GM12878 (cell line): ENCODE measurements at regions not wholly inside any gene's neighbourhood (a gene's known extent, or its start where the extent isn't known, plus 50 kb on each side); places are given as distances from the start of the nearest gene placed in this dataset.

Source experiments
- CUX1 ChIP-seq: IDR thresholded peaks from 2 replicates; pipeline ENCODE4 v1.6.1; 2012; ENCODE audit warnings: improper control_type of control experiment, low read depth, low read length; ENCODE audit not compliant: insufficient replicate concordance
- DPF2 ChIP-seq: fragments of 450-650 bp; IDR thresholded peaks from 2 replicates; pipeline ENCODE4 v1.6.1; 2017; ENCODE audit warnings: mild to moderate bottlenecking
- EP300 ChIP-seq, 2 experiments: fragments of 150-350 bp in 1 of 2; IDR thresholded peaks; 2 replicates each; pipeline ENCODE4 v1.6.1; 2011 to 2012; ENCODE audit warnings: low read depth in 2 of 2, low read length in 2 of 2, borderline replicate concordance in 1 of 2, improper control_type of control experiment in 1 of 2, inconsistent platforms in 1 of 2; ENCODE audit not compliant: control insufficient read depth in 1 of 2
- JUNB ChIP-seq: IDR thresholded peaks from 2 replicates; pipeline ENCODE4 v1.6.1; 2016; ENCODE audit warnings: antibody characterized with exemption, mild to moderate bottlenecking
- KLF5 ChIP-seq: fragments of 450-650 bp; IDR thresholded peaks from 2 replicates; pipeline ENCODE4 v1.6.1; 2014; ENCODE audit warnings: mild to moderate bottlenecking; ENCODE audit not compliant: partially characterized antibody
- MEF2A ChIP-seq: IDR thresholded peaks from 2 replicates; pipeline ENCODE4 v1.6.1; 2011; ENCODE audit warnings: low read depth, mild to moderate bottlenecking, low read length, moderate library complexity; ENCODE audit not compliant: insufficient read depth
- NRF1 ChIP-seq: conservative IDR thresholded peaks from 2 replicates; pipeline ENCODE4 v1.6.1; 2011; ENCODE audit warnings: mild to moderate bottlenecking, low read depth, low read length, improper control_type of control experiment
- RB1 ChIP-seq: fragments of 450-650 bp; formaldehyde crosslinking; IDR thresholded peaks from 2 replicates; pipeline ENCODE4 v1.6.1; 2017; ENCODE audit warnings: mild to moderate bottlenecking, borderline replicate concordance
- RUNX3 ChIP-seq: IDR thresholded peaks from 2 replicates; pipeline ENCODE4 v1.6.1; 2012; ENCODE audit warnings: low read length, inconsistent platforms
- SMC3 ChIP-seq: IDR thresholded peaks from 2 replicates; pipeline ENCODE4 v1.6.1; 2011; ENCODE audit warnings: low read length, improper control_type of control experiment, borderline replicate concordance
- SREBF1 ChIP-seq: IDR thresholded peaks from 2 replicates; pipeline ENCODE4 v1.6.1; 2012; ENCODE audit warnings: mild to moderate bottlenecking, low read length
- SRF ChIP-seq, 2 experiments: IDR thresholded peaks; 2 replicates each; pipeline ENCODE4 v1.6.1; 2011; ENCODE audit warnings: low read depth in 2 of 2, low read length in 2 of 2, mild to moderate bottlenecking in 1 of 2, moderate library complexity in 1 of 2
- ZNF207 ChIP-seq: fragments of 450-650 bp; IDR thresholded peaks from 2 replicates; pipeline ENCODE4 v1.6.1; 2014; ENCODE audit warnings: antibody characterized with exemption, mild to moderate bottlenecking, borderline replicate concordance
- ZNF24 ChIP-seq: fragments of 450-650 bp; IDR thresholded peaks from 2 replicates; pipeline ENCODE4 v1.6.1; 2017; ENCODE audit warnings: antibody characterized with exemption, mild to moderate bottlenecking
- ZNF274 ChIP-seq: IDR thresholded peaks from one replicate; pipeline ENCODE4 v1.8.0; 2011; ENCODE audit not compliant: insufficient read length, insufficient read depth
- ZNF384 ChIP-seq: IDR thresholded peaks from 2 replicates; pipeline ENCODE4 v1.6.1; 2012; ENCODE audit warnings: low read depth, mild to moderate bottlenecking, low read length, improper control_type of control experiment, borderline replicate concordance
- ZNF687 ChIP-seq: fragments of 450-650 bp; IDR thresholded peaks from 2 replicates; pipeline ENCODE4 v1.6.1; 2017; ENCODE audit warnings: mild to moderate bottlenecking, moderate library complexity
- TF ChIP-seq, protein P1 (sequence below): fragments of 450-650 bp; formaldehyde crosslinking; IDR thresholded peaks from 2 replicates; pipeline ENCODE4 v1.5.0; 2022; ENCODE audit warnings: mild to moderate bottlenecking, missing genetic modification characterization

GRCh38 chr12:11568155-11568761 is 81.2 kb upstream of the ETV6 start (continued):
- TF ChIP-seq CUX1 (no peak), SREBF1 (no peak), DPF2 (no peak; the same call in none of the 2 replicates), EP300 (IDR thresholded peaks at IDR 0.05; ENCODE audit: borderline replicate concordance in 1 of 2, control insufficient read depth in 1 of 2, low read depth in 2 of 2, low read length in 2 of 2) (peak; percentile 31 to 38; a peak in 1 of 4 replicates), ZNF207 (0 out of 2 replicates have a peak, but pooled peaks have one; percentile 41), ZNF687 (peak; percentile 17), NRF1 (no peak), RB1 (0 out of 2 replicates have a peak, but pooled peaks have one; percentile 20), ZNF384 (peak; percentile 28; the same call in 1 of the 2 replicates), ZNF24 (no peak), SRF (IDR thresholded peaks at IDR 0.05; ENCODE audit: low read depth in 2 of 2, low read length in 2 of 2) (no peak), KLF5 (no peak), SMC3 (no peak), RUNX3 (peak; percentile 71), MEF2A (0 out of 2 replicates have a peak, but pooled peaks have one; percentile 4), JUNB (peak; percentile 17), ZNF274 (no peak)
- TF ChIP-seq, protein P1, sequence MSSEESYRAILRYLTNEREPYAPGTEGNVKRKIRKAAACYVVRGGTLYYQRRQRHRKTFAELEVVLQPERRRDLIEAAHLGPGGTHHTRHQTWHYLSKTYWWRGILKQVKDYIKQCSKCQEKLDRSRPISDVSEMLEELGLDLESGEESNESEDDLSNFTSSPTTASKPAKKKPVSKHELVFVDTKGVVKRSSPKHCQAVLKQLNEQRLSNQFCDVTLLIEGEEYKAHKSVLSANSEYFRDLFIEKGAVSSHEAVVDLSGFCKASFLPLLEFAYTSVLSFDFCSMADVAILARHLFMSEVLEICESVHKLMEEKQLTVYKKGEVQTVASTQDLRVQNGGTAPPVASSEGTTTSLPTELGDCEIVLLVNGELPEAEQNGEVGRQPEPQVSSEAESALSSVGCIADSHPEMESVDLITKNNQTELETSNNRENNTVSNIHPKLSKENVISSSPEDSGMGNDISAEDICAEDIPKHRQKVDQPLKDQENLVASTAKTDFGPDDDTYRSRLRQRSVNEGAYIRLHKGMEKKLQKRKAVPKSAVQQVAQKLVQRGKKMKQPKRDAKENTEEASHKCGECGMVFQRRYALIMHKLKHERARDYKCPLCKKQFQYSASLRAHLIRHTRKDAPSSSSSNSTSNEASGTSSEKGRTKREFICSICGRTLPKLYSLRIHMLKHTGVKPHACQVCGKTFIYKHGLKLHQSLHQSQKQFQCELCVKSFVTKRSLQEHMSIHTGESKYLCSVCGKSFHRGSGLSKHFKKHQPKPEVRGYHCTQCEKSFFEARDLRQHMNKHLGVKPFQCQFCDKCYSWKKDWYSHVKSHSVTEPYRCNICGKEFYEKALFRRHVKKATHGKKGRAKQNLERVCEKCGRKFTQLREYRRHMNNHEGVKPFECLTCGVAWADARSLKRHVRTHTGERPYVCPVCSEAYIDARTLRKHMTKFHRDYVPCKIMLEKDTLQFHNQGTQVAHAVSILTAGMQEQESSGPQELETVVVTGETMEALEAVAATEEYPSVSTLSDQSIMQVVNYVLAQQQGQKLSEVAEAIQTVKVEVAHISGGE: no peak
